ENCODE measurements at regions not wholly inside any gene's neighbourhood (a gene's known extent, or its start where the extent isn't known, plus 50 kb on each side); places are given as distances from the start of the nearest gene placed in this dataset.

DNA sequence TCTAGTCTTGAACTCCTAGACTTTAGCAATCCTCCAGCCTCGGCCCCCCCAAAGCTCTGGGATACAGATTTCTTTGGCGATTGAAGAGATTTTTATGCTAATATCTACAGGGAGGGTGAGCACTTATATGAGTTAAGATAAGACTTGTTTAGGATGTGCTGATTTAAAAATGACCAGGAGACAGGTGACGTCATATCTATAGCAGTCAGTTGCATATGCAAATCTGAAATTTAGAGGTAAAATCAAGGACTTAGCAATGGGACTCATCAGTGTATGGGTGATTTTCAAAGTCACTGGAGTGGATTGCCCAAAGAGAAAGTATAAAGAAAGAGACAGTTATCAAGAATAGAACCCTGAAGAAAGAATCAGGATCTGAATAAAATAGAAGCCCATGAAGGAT, 394.5 kb downstream of the ADGRL2 start:
- Histone ChIP-seq H3K27ac (ENCODE audit: low read length) (no peak overlapping the region), H3K9ac (ENCODE audit: low read length in 2 of 2) (no peak overlapping the region), H3K4me1 (ENCODE audit: control insufficient read depth, insufficient read depth, low read length) (no peaks in the 10 kb centered on the region), H3K27me3 (ENCODE audit: control insufficient read depth in 1 of 2, insufficient read depth in 2 of 2, low read length in 2 of 2) (no peaks in the 10 kb centered on the region), H3K36me3 (ENCODE audit: control insufficient read depth in 2 of 2, insufficient read depth in 2 of 2, low read length in 2 of 2) (no peaks in the 10 kb centered on the region), H3K4me3 (ENCODE audit: low read length in 2 of 2) (no peak overlapping the region), H3K9me3 (ENCODE audit: control insufficient read depth in 2 of 2, low read length in 2 of 2) (no peaks in the 10 kb centered on the region)

DNA sequence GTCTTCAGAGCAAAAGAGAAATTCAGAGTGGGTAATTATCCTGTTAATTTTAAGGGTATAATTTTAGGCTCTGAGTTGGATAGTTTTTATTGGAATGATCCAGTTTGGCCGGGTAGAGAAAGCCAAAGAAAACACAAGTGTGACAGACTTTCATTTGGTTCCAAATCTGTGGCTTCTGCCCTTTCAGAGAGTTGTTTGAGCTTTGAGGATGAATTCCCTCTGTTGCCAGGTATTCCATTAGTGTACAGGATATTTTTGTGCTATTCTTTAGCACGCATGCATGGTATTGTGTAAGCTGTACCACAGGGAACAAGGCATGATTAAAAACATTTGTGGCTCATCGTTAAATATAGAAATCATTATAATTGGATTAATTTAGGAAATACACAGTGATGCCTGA, 384.4 kb downstream of the ADGRL2 start:
- H3K27me3 ChIP-seq (ENCODE audit: control insufficient read depth in 1 of 2, insufficient read depth in 2 of 2, low read length in 2 of 2): no peaks in the 10 kb centered on the region

DNA sequence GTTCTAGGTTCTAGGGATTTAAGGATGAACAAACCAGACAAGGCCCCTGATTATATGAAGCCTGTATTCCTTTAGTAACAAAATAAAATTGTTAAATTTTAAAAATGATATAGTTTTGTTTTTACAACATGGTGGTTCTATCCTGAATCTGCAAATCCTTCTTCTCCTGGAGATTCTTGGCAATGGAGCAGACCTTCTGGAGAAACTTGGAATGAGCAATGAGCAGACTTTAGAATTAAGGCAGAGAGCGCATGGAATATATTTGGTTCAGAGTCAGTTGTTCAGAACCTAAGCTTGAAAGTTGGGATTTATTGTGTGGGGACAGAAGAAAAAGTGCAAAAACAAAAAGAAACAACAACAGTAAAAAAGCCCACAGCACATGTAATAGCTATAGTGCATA, 381.1 kb downstream of the ADGRL2 start:
- Histone ChIP-seq H3K4me1 (ENCODE audit: control insufficient read depth, insufficient read depth, low read length) (no peaks in the 10 kb centered on the region), H3K27ac (ENCODE audit: low read length) (no peak overlapping the region), H3K9ac (ENCODE audit: low read length in 2 of 2) (no peak overlapping the region), H3K36me3 (ENCODE audit: control insufficient read depth in 2 of 2, insufficient read depth in 2 of 2, low read length in 2 of 2) (no peaks in the 10 kb centered on the region), H3K4me3 (ENCODE audit: low read length in 2 of 2) (no peak overlapping the region), H3K27me3 (ENCODE audit: control insufficient read depth in 1 of 2, insufficient read depth in 2 of 2, low read length in 2 of 2) (no peaks in the 10 kb centered on the region), H3K9me3 (ENCODE audit: control insufficient read depth in 2 of 2, low read length in 2 of 2) (no peaks in the 10 kb centered on the region)

More for the DNA sequence above, 384.4 kb downstream of the ADGRL2 start:
- no peak overlapping the region for H3K4me3 ChIP-seq (ENCODE audit: low read length in 2 of 2)
- no peak overlapping the region for H3K9ac ChIP-seq (ENCODE audit: low read length in 2 of 2)
- H3K9me3 ChIP-seq (ENCODE audit: control insufficient read depth in 2 of 2, low read length in 2 of 2): no peaks in the 10 kb centered on the region
- H3K4me1 ChIP-seq (ENCODE audit: control insufficient read depth, insufficient read depth, low read length): no peaks in the 10 kb centered on the region
- H3K36me3 ChIP-seq (ENCODE audit: control insufficient read depth in 2 of 2, insufficient read depth in 2 of 2, low read length in 2 of 2): no peaks in the 10 kb centered on the region
- no peak overlapping the region for H3K27ac ChIP-seq (ENCODE audit: low read length)

- Histone ChIP-seq H3K4me1 (ENCODE audit: control insufficient read depth, insufficient read depth, low read length) (no peaks in the 10 kb centered on the region), H3K4me3 (ENCODE audit: low read length in 2 of 2) (no peak overlapping the region), H3K27ac (ENCODE audit: low read length) (no peak overlapping the region), H3K36me3 (ENCODE audit: control insufficient read depth in 2 of 2, insufficient read depth in 2 of 2, low read length in 2 of 2) (no peaks in the 10 kb centered on the region), H3K27me3 (ENCODE audit: control insufficient read depth in 1 of 2, insufficient read depth in 2 of 2, low read length in 2 of 2) (no peaks in the 10 kb centered on the region), H3K9me3 (ENCODE audit: control insufficient read depth in 2 of 2, low read length in 2 of 2) (no peaks in the 10 kb centered on the region), H3K9ac (ENCODE audit: low read length in 2 of 2) (no peak overlapping the region)
These were observed 378.4 kb downstream of the ADGRL2 start for GRCh38 chr1:82179131-82179530.

DNA sequence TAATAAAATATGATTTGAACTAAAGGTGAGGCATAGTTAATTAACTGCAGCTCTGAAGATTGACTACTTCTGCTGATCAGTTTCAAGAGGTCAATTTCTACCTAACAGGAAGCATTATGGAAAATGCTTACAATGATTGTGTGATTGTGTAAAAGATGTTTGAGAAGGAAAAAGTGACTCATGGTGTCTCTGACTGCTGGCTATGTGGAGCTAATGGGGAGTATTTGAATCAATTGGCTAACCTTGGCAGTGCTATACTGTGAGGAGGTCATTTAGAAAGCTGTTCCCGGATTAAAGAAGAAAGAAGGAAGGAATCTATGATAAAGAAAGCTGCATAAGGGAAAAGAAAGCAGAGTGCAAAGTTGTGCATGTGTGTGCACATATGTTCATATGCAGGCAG, 376.5 kb downstream of the ADGRL2 start:
- H3K36me3 ChIP-seq (ENCODE audit: control insufficient read depth in 2 of 2, insufficient read depth in 2 of 2, low read length in 2 of 2): no peaks in the 10 kb centered on the region
- H3K27ac ChIP-seq (ENCODE audit: low read length): no peak overlapping the region
- no peak overlapping the region for H3K9ac ChIP-seq (ENCODE audit: low read length in 2 of 2)
- H3K9me3 ChIP-seq (ENCODE audit: control insufficient read depth in 2 of 2, low read length in 2 of 2): no peaks in the 10 kb centered on the region
- H3K27me3 ChIP-seq (ENCODE audit: control insufficient read depth in 1 of 2, insufficient read depth in 2 of 2, low read length in 2 of 2): no peaks in the 10 kb centered on the region
- H3K4me3 ChIP-seq (ENCODE audit: low read length in 2 of 2): no peak overlapping the region
- no peaks in the 10 kb centered on the region for H3K4me1 ChIP-seq (ENCODE audit: control insufficient read depth, insufficient read depth, low read length)

- no peaks in the 10 kb centered on the region for H3K4me1 ChIP-seq (ENCODE audit: control insufficient read depth, insufficient read depth, low read length)
- H3K36me3 ChIP-seq (ENCODE audit: control insufficient read depth in 2 of 2, insufficient read depth in 2 of 2, low read length in 2 of 2): no peaks in the 10 kb centered on the region
- no peaks in the 10 kb centered on the region for H3K27me3 ChIP-seq (ENCODE audit: control insufficient read depth in 1 of 2, insufficient read depth in 2 of 2, low read length in 2 of 2)
- no peak overlapping the region for H3K27ac ChIP-seq (ENCODE audit: low read length)
- H3K9me3 ChIP-seq (ENCODE audit: control insufficient read depth in 2 of 2, low read length in 2 of 2): no peaks in the 10 kb centered on the region
- H3K9ac ChIP-seq (ENCODE audit: low read length in 2 of 2): no peak overlapping the region
- no peak overlapping the region for H3K4me3 ChIP-seq (ENCODE audit: low read length in 2 of 2)
These were observed 371.2 kb downstream of the ADGRL2 start for GRCh38 chr1:82171955-82172354.

- no peaks in the 10 kb centered on the region for H3K36me3 ChIP-seq (ENCODE audit: control insufficient read depth in 2 of 2, insufficient read depth in 2 of 2, low read length in 2 of 2)
- H3K27me3 ChIP-seq (ENCODE audit: control insufficient read depth in 1 of 2, insufficient read depth in 2 of 2, low read length in 2 of 2): no peaks in the 10 kb centered on the region
- no peak overlapping the region for H3K9ac ChIP-seq (ENCODE audit: low read length in 2 of 2)
- H3K27ac ChIP-seq (ENCODE audit: low read length): no peak overlapping the region
- no peak overlapping the region for H3K4me3 ChIP-seq (ENCODE audit: low read length in 2 of 2)
- no peaks in the 10 kb centered on the region for H3K4me1 ChIP-seq (ENCODE audit: control insufficient read depth, insufficient read depth, low read length)
- H3K9me3 ChIP-seq (ENCODE audit: control insufficient read depth in 2 of 2, low read length in 2 of 2): no peaks in the 10 kb centered on the region
These were observed 367.7 kb downstream of the ADGRL2 start for GRCh38 chr1:82168482-82168881.

GRCh38 chr1:82165304-82165703, 364.6 kb downstream of the ADGRL2 start:
- no peaks in the 10 kb centered on the region for H3K36me3 ChIP-seq (ENCODE audit: control insufficient read depth in 2 of 2, insufficient read depth in 2 of 2, low read length in 2 of 2)
- H3K4me3 ChIP-seq (ENCODE audit: low read length in 2 of 2): no peak overlapping the region
- peaks cover 10% of the 10 kb centered on the region for H3K4me1 ChIP-seq (ENCODE audit: control insufficient read depth, insufficient read depth, low read length)
- H3K27me3 ChIP-seq (ENCODE audit: control insufficient read depth in 1 of 2, insufficient read depth in 2 of 2, low read length in 2 of 2): no peaks in the 10 kb centered on the region
- no peak overlapping the region for H3K27ac ChIP-seq (ENCODE audit: low read length)
- H3K9ac ChIP-seq (ENCODE audit: low read length in 2 of 2): no peak overlapping the region
- no peaks in the 10 kb centered on the region for H3K9me3 ChIP-seq (ENCODE audit: control insufficient read depth in 2 of 2, low read length in 2 of 2)

DNA sequence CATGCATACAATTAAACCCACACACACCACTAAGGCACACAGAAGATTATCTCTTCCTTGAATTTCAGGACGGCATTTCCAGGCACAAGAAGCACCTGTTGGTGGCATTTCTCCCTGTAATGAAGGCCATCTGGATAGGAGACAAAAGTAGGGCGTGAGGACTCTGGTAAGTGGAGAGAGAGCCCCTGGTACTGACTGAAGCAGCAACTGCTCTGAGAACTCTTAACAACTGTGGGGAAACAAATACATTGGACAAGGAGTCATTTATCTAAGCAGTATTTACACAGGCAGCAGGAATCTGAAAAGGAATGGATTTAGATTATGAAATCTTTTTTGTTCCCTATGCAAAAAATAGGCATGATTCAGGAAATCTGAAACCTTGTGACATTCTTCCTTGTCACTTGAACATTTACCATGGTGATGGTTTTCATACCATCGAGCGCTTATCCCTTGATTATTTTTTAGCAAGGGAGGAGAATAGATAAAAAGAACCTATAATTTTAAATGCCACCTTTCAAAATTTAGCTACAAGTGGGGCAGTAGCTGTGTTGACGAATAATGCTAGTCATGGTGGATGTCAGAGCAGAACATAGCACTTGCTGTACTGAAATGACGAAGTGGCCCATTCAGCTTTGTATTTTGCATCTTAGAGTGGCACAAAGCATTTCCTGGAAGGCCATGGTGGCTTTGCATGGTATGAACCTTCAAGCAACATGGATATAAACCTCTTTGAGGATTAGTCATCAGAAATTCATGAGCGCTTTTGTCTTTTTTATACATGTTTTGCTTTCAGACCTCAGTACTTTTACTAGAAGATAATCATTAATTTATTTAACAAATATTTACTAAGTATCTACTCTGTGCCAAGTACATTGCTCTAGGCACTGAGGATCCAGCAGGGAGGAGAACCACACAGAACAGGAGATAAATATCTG, 362.0 kb downstream of the ADGRL2 start:
- Histone ChIP-seq H3K9ac (ENCODE audit: low read length in 2 of 2) (no peak overlapping the region), H3K36me3 (ENCODE audit: control insufficient read depth in 2 of 2, insufficient read depth in 2 of 2, low read length in 2 of 2) (no peaks in the 10 kb centered on the region), H3K4me1 (ENCODE audit: control insufficient read depth, insufficient read depth, low read length) (peaks cover 10% of the 10 kb centered on the region), H3K27ac (ENCODE audit: low read length) (no peak overlapping the region), H3K27me3 (ENCODE audit: control insufficient read depth in 1 of 2, insufficient read depth in 2 of 2, low read length in 2 of 2) (no peaks in the 10 kb centered on the region), H3K9me3 (ENCODE audit: control insufficient read depth in 2 of 2, low read length in 2 of 2) (no peaks in the 10 kb centered on the region), H3K4me3 (ENCODE audit: low read length in 2 of 2) (no peak overlapping the region)

- Histone ChIP-seq H3K4me1 (ENCODE audit: control insufficient read depth, insufficient read depth, low read length) (peaks cover 10% of the 10 kb centered on the region), H3K4me3 (ENCODE audit: low read length in 2 of 2) (peak overlapping the region; percentile 72 to 75), H3K36me3 (ENCODE audit: control insufficient read depth in 2 of 2, insufficient read depth in 2 of 2, low read length in 2 of 2) (no peaks in the 10 kb centered on the region), H3K9me3 (ENCODE audit: control insufficient read depth in 2 of 2, low read length in 2 of 2) (no peaks in the 10 kb centered on the region), H3K27me3 (ENCODE audit: control insufficient read depth in 1 of 2, insufficient read depth in 2 of 2, low read length in 2 of 2) (no peaks in the 10 kb centered on the region), H3K9ac (ENCODE audit: low read length in 2 of 2) (peak overlapping the region; percentile 29 to 46), H3K27ac (ENCODE audit: low read length) (no peak overlapping the region)
These were observed 361.0 kb downstream of the ADGRL2 start for GRCh38 chr1:82161700-82162141.

DNA sequence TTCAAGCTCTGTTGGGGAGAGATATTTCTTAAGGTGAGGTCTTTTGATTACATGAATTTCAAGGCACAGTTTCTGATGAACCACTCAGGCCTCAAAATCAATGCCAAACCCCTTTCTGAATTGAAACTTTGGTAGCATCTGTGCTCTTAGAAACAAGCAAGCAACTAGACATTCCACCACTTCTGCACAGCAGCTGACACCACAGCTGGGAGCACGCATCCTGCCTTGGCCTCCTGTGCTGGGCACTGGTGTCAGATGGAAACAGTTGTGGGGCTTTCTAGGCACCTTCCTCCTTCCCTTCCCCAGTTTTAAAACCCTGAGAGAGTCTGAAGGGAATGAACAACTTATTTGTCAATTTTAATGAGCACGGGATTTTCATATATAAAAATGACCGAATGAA, 360.2 kb downstream of the ADGRL2 start:
- no peaks in the 10 kb centered on the region for H3K27me3 ChIP-seq (ENCODE audit: control insufficient read depth in 1 of 2, insufficient read depth in 2 of 2, low read length in 2 of 2)
- H3K36me3 ChIP-seq (ENCODE audit: control insufficient read depth in 2 of 2, insufficient read depth in 2 of 2, low read length in 2 of 2): no peaks in the 10 kb centered on the region
- H3K4me1 ChIP-seq (ENCODE audit: control insufficient read depth, insufficient read depth, low read length): peaks cover 10% of the 10 kb centered on the region
- H3K9ac ChIP-seq (ENCODE audit: low read length in 2 of 2): no peak overlapping the region
- H3K27ac ChIP-seq (ENCODE audit: low read length): no peak overlapping the region
- no peaks in the 10 kb centered on the region for H3K9me3 ChIP-seq (ENCODE audit: control insufficient read depth in 2 of 2, low read length in 2 of 2)
- H3K4me3 ChIP-seq (ENCODE audit: low read length in 2 of 2): no peak overlapping the region

All from stomach smooth muscle (tissue), 2 donors.